ENCODE measurements at regions not wholly inside any gene's neighbourhood (a gene's known extent, or its start where the extent isn't known, plus 50 kb on each side); places are given as distances from the start of the nearest gene placed in this dataset.

DNA sequence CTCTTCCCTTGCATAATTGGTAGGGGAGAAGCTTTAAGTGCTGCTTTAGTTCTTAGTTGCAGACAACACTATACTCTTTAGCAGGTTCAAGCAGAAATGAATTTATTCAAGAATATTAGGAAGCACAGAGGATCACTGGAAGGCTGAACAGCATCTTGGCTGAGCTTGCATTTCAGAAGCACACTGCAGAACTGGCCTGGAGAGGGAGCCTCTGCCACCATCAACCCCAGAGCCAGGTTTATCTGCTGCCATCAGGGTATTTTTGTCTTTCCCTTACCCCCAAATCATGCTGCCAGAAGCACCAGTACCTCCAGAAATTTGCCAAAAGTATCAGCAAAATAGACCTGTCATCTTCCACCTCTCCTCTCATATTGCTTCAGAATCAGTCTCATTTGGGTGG is 440.7 kb downstream of the DMAC1 start (continued):
- no peak for TF ChIP-seq ATF2 (IDR thresholded peaks at IDR 0.05; ENCODE audit: low read length)
- no peak for TF ChIP-seq RFX5 (IDR thresholded peaks at IDR 0.05; ENCODE audit: borderline replicate concordance, low read depth, low read length)
- TF ChIP-seq RAD21 (IDR thresholded peaks at IDR 0.05 in 1 of 2, conservative IDR thresholded peaks at IDR 0.05 in 1 of 2; ENCODE audit: low read depth in 2 of 2, low read length in 2 of 2), result peak; percentile 39 to 49
- no peak for TF ChIP-seq SP1 (IDR thresholded peaks at IDR 0.05; ENCODE audit: low read depth, low read length)
- no peak for TF ChIP-seq POLR2AphosphoS5 (IDR thresholded peaks at IDR 0.05; ENCODE audit: low read depth, low read length)
- TF ChIP-seq JUND (IDR thresholded peaks at IDR 0.05; ENCODE audit: low read length), result no peak
- TF ChIP-seq TEAD4 (IDR thresholded peaks at IDR 0.05; ENCODE audit: low read depth, low read length), result no peak
- no peak for TF ChIP-seq TBP (IDR thresholded peaks at IDR 0.05; ENCODE audit: low read depth, low read length)

Measured in H1 (cell line).